ENCODE measurements at regions not wholly inside any gene's neighbourhood (a gene's known extent, or its start where the extent isn't known, plus 50 kb on each side); places are given as distances from the start of the nearest gene placed in this dataset.

GRCh38 chr2:146129231-146129630 is 1609.3 kb upstream of the ZEB2 start:
- TF ChIP-seq, protein P1, sequence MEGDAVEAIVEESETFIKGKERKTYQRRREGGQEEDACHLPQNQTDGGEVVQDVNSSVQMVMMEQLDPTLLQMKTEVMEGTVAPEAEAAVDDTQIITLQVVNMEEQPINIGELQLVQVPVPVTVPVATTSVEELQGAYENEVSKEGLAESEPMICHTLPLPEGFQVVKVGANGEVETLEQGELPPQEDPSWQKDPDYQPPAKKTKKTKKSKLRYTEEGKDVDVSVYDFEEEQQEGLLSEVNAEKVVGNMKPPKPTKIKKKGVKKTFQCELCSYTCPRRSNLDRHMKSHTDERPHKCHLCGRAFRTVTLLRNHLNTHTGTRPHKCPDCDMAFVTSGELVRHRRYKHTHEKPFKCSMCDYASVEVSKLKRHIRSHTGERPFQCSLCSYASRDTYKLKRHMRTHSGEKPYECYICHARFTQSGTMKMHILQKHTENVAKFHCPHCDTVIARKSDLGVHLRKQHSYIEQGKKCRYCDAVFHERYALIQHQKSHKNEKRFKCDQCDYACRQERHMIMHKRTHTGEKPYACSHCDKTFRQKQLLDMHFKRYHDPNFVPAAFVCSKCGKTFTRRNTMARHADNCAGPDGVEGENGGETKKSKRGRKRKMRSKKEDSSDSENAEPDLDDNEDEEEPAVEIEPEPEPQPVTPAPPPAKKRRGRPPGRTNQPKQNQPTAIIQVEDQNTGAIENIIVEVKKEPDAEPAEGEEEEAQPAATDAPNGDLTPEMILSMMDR (IDR thresholded peaks at IDR 0.05): no peak
- no peak for TF ChIP-seq POLR2A (IDR thresholded peaks at IDR 0.05)

Data from Peyer's patch (tissue), 4 donors.